ENCODE measurements at regions not wholly inside any gene's neighbourhood (a gene's known extent, or its start where the extent isn't known, plus 50 kb on each side); places are given as distances from the start of the nearest gene placed in this dataset.
A peak's percentile ranks its signal among the peaks of the same experiment; 100 is the strongest.

DNA sequence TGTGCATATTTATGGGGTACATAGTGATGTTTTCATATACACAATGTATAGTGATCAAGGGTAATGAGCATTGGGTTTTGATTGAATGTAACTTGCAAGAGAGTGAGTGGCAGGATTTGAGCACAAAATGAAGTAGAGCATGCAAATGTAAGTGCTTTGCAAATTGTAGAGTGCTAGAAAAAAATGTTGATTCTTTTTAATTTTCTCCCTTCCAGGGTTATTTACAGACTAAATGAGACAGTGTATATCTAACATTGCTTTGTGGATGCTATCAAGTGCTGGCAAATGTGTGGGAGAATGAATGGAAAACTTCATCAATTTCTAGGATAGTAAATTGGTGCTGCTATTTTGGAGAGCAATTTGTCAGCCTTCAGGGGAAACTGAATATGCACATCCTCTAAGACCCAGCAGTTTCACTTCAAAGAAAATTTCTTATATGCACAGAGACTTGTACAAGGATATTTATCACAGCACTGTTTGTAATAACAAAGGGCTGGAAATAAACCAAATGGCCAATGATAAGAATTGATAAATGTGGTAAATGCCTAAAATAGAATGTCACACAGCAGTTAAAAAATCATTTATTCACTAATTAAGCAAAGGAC lies 120.6 kb upstream of the PLPP4 start:
- in situ Hi-C loops (cut with MboI; ENCODE audit: low pct_ligation_motif_present in 1 of 4, low pct_unique_long_range_greater_than_20kb in 1 of 4, low sequenced_read_pairs in 3 of 4) = no loop called here

GRCh38 chr10:120336911-120337540 lies 120.0 kb upstream of the PLPP4 start:
- H3K27me3 ChIP-seq = peaks cover 4% of the 10 kb centered on the region
- no peak overlapping the region for H3K27ac ChIP-seq
- peak; percentile 55 for DNase-seq
- H3K9me3 ChIP-seq = no peaks in the 10 kb centered on the region
- H3K4me3 ChIP-seq = no peak overlapping the region
- TF ChIP-seq, protein P1, sequence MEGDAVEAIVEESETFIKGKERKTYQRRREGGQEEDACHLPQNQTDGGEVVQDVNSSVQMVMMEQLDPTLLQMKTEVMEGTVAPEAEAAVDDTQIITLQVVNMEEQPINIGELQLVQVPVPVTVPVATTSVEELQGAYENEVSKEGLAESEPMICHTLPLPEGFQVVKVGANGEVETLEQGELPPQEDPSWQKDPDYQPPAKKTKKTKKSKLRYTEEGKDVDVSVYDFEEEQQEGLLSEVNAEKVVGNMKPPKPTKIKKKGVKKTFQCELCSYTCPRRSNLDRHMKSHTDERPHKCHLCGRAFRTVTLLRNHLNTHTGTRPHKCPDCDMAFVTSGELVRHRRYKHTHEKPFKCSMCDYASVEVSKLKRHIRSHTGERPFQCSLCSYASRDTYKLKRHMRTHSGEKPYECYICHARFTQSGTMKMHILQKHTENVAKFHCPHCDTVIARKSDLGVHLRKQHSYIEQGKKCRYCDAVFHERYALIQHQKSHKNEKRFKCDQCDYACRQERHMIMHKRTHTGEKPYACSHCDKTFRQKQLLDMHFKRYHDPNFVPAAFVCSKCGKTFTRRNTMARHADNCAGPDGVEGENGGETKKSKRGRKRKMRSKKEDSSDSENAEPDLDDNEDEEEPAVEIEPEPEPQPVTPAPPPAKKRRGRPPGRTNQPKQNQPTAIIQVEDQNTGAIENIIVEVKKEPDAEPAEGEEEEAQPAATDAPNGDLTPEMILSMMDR (IDR thresholded peaks at IDR 0.05) = peak; percentile 52 to 85 (median 67)
- no peak for TF ChIP-seq EP300 (IDR thresholded peaks at IDR 0.05; ENCODE audit: low read depth)
- in situ Hi-C loops (cut with MboI; ENCODE audit: low pct_ligation_motif_present in 1 of 4, low pct_unique_long_range_greater_than_20kb in 1 of 4, low sequenced_read_pairs in 3 of 4) (no loop called here), intact Hi-C loops (cut with DNase I; ENCODE audit: low total_unique reads) (no loop called here)
- no peaks in the 10 kb centered on the region for H3K4me1 ChIP-seq
- H3K36me3 ChIP-seq = no peaks in the 10 kb centered on the region
- WGBS, 2 donors (ENCODE audit: low coverage in 1 of 2) = 5 to 9% methylated on average over 4 of the region's 4 CpGs

More for the DNA sequence above, 120.6 kb upstream of the PLPP4 start:
- H3K4me1 ChIP-seq = no peaks in the 10 kb centered on the region
- H3K36me3 ChIP-seq = no peaks in the 10 kb centered on the region
- no peaks in the 10 kb centered on the region for H3K9me3 ChIP-seq
- H3K27ac ChIP-seq = no peak overlapping the region
- no peak overlapping the region for H3K4me3 ChIP-seq
- intact Hi-C loops (cut with DNase I; ENCODE audit: low total_unique reads) = no loop called here
- no peak for DNase-seq
- H3K27me3 ChIP-seq = peaks cover 4% of the 10 kb centered on the region
- TF ChIP-seq POLR2AphosphoS5 (IDR thresholded peaks at IDR 0.05) = no peak
- TF ChIP-seq EP300 (IDR thresholded peaks at IDR 0.05; ENCODE audit: low read depth) = no peak
- TF ChIP-seq, protein P1 (IDR thresholded peaks at IDR 0.05) = no peak
- no peak for TF ChIP-seq POLR2A (IDR thresholded peaks at IDR 0.05)

DNA sequence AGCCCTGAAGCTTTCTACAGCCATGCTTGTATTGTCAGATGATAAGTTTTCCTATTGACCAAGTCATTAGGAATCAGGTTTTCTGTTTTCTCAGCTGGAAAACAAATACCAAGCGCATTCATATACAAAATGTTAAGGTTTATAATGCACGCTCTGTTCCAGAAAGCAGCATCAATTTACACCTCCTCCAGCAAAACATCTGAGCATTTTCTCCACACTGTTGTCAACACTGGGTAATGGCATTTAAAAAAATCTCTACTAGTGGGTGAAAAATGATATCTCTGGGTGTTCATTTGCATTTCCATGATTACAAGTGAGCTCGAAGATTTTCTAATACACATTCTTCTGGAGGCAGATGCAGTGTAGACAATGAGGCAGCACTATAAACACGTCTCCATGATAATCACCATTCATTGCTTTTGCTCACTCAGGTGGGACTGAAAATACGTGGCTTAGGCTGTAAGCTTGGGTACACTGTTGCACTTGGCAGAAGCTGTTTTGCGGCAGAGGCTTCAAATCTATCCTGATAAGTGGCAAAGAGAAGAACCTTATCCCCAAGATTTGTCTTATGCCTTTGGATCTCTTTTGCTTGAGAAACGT lies 114.8 kb upstream of the PLPP4 start:
- intact Hi-C loops (cut with DNase I; ENCODE audit: low total_unique reads) = no loop called here
- 37 to 66% methylated on average over 4 to 7 of the region's 7 CpGs for WGBS, 2 donors (ENCODE audit: low coverage in 1 of 2)
- no peak for DNase-seq
- in situ Hi-C loops (cut with MboI; ENCODE audit: low pct_ligation_motif_present in 1 of 4, low pct_unique_long_range_greater_than_20kb in 1 of 4, low sequenced_read_pairs in 3 of 4) = no loop called here
- no peaks in the 10 kb centered on the region for H3K9me3 ChIP-seq
- no peak overlapping the region for H3K27ac ChIP-seq
- peaks cover 4% of the 10 kb centered on the region for H3K27me3 ChIP-seq
- H3K4me1 ChIP-seq = no peaks in the 10 kb centered on the region
- TF ChIP-seq POLR2AphosphoS5 (IDR thresholded peaks at IDR 0.05) = no peak
- TF ChIP-seq EP300 (IDR thresholded peaks at IDR 0.05; ENCODE audit: low read depth) = no peak
- TF ChIP-seq, protein P1 (IDR thresholded peaks at IDR 0.05) = no peak
- no peak for TF ChIP-seq POLR2A (IDR thresholded peaks at IDR 0.05)
- no peak overlapping the region for H3K4me3 ChIP-seq
- H3K36me3 ChIP-seq = no peaks in the 10 kb centered on the region

- intact Hi-C loops (cut with DNase I; ENCODE audit: low total_unique reads) (no loop called here), in situ Hi-C loops (cut with MboI; ENCODE audit: low pct_ligation_motif_present in 1 of 4, low pct_unique_long_range_greater_than_20kb in 1 of 4, low sequenced_read_pairs in 3 of 4) (no loop called here)
- Histone ChIP-seq H3K36me3 (no peaks in the 10 kb centered on the region), H3K9me3 (no peaks in the 10 kb centered on the region), H3K4me3 (no peak overlapping the region), H3K27me3 (no peaks in the 10 kb centered on the region), H3K27ac (no peak overlapping the region), H3K4me1 (no peaks in the 10 kb centered on the region)
- DNase-seq = no peak
- 78 to 80% methylated on average over 1 to 2 of the region's 2 CpGs for WGBS, 2 donors (ENCODE audit: low coverage in 1 of 2)
- TF ChIP-seq EP300 (IDR thresholded peaks at IDR 0.05; ENCODE audit: low read depth) = no peak
- TF ChIP-seq POLR2AphosphoS5 (IDR thresholded peaks at IDR 0.05) = no peak
- TF ChIP-seq, protein P1 (IDR thresholded peaks at IDR 0.05) = no peak
- no peak for TF ChIP-seq POLR2A (IDR thresholded peaks at IDR 0.05)
Observed at GRCh38 chr10:120345186-120345585, 111.8 kb upstream of the PLPP4 start.
